HCT116 (cell line): ENCODE measurements at regions not wholly inside any gene's neighbourhood (a gene's known extent, or its start where the extent isn't known, plus 50 kb on each side); places are given as distances from the start of the nearest gene placed in this dataset.

Source experiments
- ATAC-seq: fragments of 200-7000 bp; cut with Tn5 transposase; 2 replicates; pipeline ENCODE4 v1.9.1; 2020; ENCODE audit warnings: mild to moderate bottlenecking, moderate library complexity
- BruUV-seq: library from RNA; stranded (reverse); fragments of 400-500 nt; replicated peaks from 2 replicates; lab custom pipeline; 2021; lab: Mats Ljungman, UMichigan
- CTCF ChIA-PET: fragments of 300-600 bp; sonication (Branson Sonifier 250); formaldehyde crosslinking; loops from one replicate; lab custom pipeline; 2021; ENCODE audit warnings: antibody characterized with exemption; lab: Charles Lee
- POLR2A ChIA-PET: fragments of 300-600, 350-600 bp; sonication (Branson Sonifier 250); formaldehyde crosslinking; loops from one replicate; lab custom pipeline; 2021; ENCODE audit warnings: antibody characterized with exemption; lab: Charles Lee
- RAD21 ChIA-PET, 2 experiments: fragments of 300-600 bp; sonication (Branson Sonifier 250); formaldehyde crosslinking; loops; one replicate each; lab custom pipeline; 2023; ENCODE audit warnings: low total read pairs in 2 of 2; ENCODE audit not compliant: uncharacterized antibody in 2 of 2, unreplicated experiment in 2 of 2, low non-redundant PET in 1 of 2; lab: Charles Lee
- DNase-seq: peaks from one replicate; pipeline ENCODE4 v3.0.0-alpha.2; 2010; ENCODE audit warnings: low read depth, low spot score
- H2AFZ ChIP-seq: fragments of 200-600 bp; shearing (Covaris generic), sonication (generic); 2 replicates; pipeline ENCODE4 v1.6.1; 2017; ENCODE audit warnings: low read depth, mixed run types, mixed read lengths, antibody characterized with exemption, low read length; ENCODE audit not compliant: poor library complexity, severe bottlenecking
- H3K27ac ChIP-seq: 2 replicates; pipeline ENCODE4 v1.5.1; 2012; ENCODE audit warnings: low read depth, low read length
- H3K27me3 ChIP-seq: fragments of 200-600 bp; sonication (generic); 2 replicates; pipeline ENCODE4 v1.6.1; 2016; ENCODE audit warnings: mixed run types, low read length, mixed read lengths; ENCODE audit not compliant: insufficient read depth
- H3K36me3 ChIP-seq, 2 experiments: fragments of 200-500 bp in 1 of 2; fragments of 200-600 bp in 1 of 2; sonication (Bioruptor generic) in 1 of 2; sonication (generic) in 1 of 2; 2 replicates each; pipeline versions ENCODE4 v1.5.1 to v1.6.1; 2014 to 2016; ENCODE audit warnings: low read length in 2 of 2, inconsistent platforms in 1 of 2, mixed read lengths in 1 of 2, mixed run types in 1 of 2; ENCODE audit not compliant: insufficient read depth in 2 of 2, control insufficient read depth in 1 of 2
- H3K4me1 ChIP-seq, 2 experiments: fragments of 200-600 bp in 1 of 2; sonication (generic) in 1 of 2; 2 replicates each; pipeline versions ENCODE4 v1.5.1 to v1.6.1; 2012 to 2017; ENCODE audit warnings: low read length in 2 of 2, inconsistent platforms in 1 of 2, mild to moderate bottlenecking in 1 of 2, mixed read lengths in 1 of 2, mixed run types in 1 of 2, moderate library complexity in 1 of 2; ENCODE audit not compliant: insufficient read depth in 2 of 2, control insufficient read depth in 1 of 2
- H3K4me2 ChIP-seq: fragments of 200-600 bp; sonication (generic); 2 replicates; pipeline ENCODE4 v1.6.1; 2017; ENCODE audit warnings: mixed run types, low read length, mixed read lengths
- H3K4me3 ChIP-seq, 2 experiments: fragments of 200-600 bp in 1 of 2; sonication (generic) in 1 of 2; replicated peaks in 1 of 2; 2 replicates each; pipeline ENCODE4 v1.5.1; 2011 to 2016; ENCODE audit warnings: low read length in 2 of 2, control low read depth in 1 of 2, low read depth in 1 of 2, mild to moderate bottlenecking in 1 of 2, mixed read lengths in 1 of 2, mixed run types in 1 of 2
- H3K79me2 ChIP-seq: fragments of 200-600 bp; sonication (generic); 2 replicates; pipeline ENCODE4 v1.6.1; 2017; ENCODE audit warnings: mild to moderate bottlenecking, mixed run types, low read length, moderate library complexity, mixed read lengths; ENCODE audit not compliant: insufficient read depth
- H3K9ac ChIP-seq: fragments of 200-600 bp; sonication (generic); 2 replicates; pipeline ENCODE4 v1.6.1; 2016; ENCODE audit warnings: low read length, mixed read lengths
- H3K9me2 ChIP-seq: fragments of 200-600 bp; sonication (generic), shearing (Covaris generic); 2 replicates; pipeline ENCODE4 v1.6.1; 2017; ENCODE audit warnings: mixed run types, mild to moderate bottlenecking, moderate library complexity; ENCODE audit not compliant: insufficient read depth
- H3K9me3 ChIP-seq, 2 experiments: fragments of 200-500 bp in 1 of 2; fragments of 200-600 bp in 1 of 2; sonication (Bioruptor generic) in 1 of 2; sonication (generic) in 1 of 2; 2 replicates each; pipeline ENCODE4 v1.6.1; 2014 to 2017; ENCODE audit warnings: low read length in 2 of 2, mixed read lengths in 2 of 2, inconsistent platforms in 1 of 2, low read depth in 1 of 2, mild to moderate bottlenecking in 1 of 2, mixed run types in 1 of 2, moderate library complexity in 1 of 2; ENCODE audit not compliant: control insufficient read depth in 1 of 2, insufficient read depth in 1 of 2
- H4K20me1 ChIP-seq: fragments of 200-600 bp; sonication (generic), shearing (Covaris generic); 2 replicates; pipeline ENCODE4 v1.6.1; 2017; ENCODE audit warnings: mixed run types, mild to moderate bottlenecking, moderate library complexity; ENCODE audit not compliant: insufficient read depth
- CEBPB ChIP-seq: IDR thresholded peaks from 2 replicates; pipeline ENCODE4 v1.6.1; 2012; ENCODE audit warnings: low read depth
- EGR1 ChIP-seq: IDR thresholded peaks from 2 replicates; pipeline ENCODE4 v1.6.1; 2012; ENCODE audit warnings: low read depth
- ELF1 ChIP-seq: IDR thresholded peaks from 2 replicates; pipeline ENCODE4 v1.6.1; 2012; ENCODE audit warnings: low read depth, borderline replicate concordance
- EZH2 ChIP-seq: fragments of 200-600 bp; sonication (generic); IDR thresholded peaks from 2 replicates; pipeline ENCODE4 v1.6.1; 2017; ENCODE audit warnings: antibody characterized with exemption, mixed run types
- FOSL1 ChIP-seq: IDR thresholded peaks from 2 replicates; pipeline ENCODE4 v1.6.1; 2012; ENCODE audit warnings: low read depth
- POLR2A ChIP-seq: IDR thresholded peaks from 2 replicates; pipeline ENCODE4 v1.7.0; 2011; ENCODE audit warnings: borderline replicate concordance; ENCODE audit not compliant: insufficient read depth, insufficient read length; ENCODE audit errors: extremely low read depth
- SP1 ChIP-seq: IDR thresholded peaks from 2 replicates; pipeline ENCODE4 v1.6.1; 2012; ENCODE audit warnings: low read depth
- YY1 ChIP-seq: IDR thresholded peaks from 2 replicates; pipeline ENCODE4 v1.6.1; 2011; ENCODE audit warnings: low read length, low read depth, moderate library complexity, mild to moderate bottlenecking; ENCODE audit not compliant: insufficient replicate concordance; ENCODE audit errors: extremely low read depth
- ZFX ChIP-seq: fragments of 450-650 bp; IDR thresholded peaks from 2 replicates; pipeline ENCODE4 v1.6.1; 2017
- ZNF274 ChIP-seq: fragments of 200-500 bp; sonication (Bioruptor generic); IDR thresholded peaks from 2 replicates; pipeline ENCODE4 v1.6.1; 2014; ENCODE audit warnings: mild to moderate bottlenecking, low read depth, low read length, inconsistent platforms
- intact Hi-C: fragments of 100-400 bp; cut with micrococcal nuclease; formaldehyde crosslinking; loops from 2 replicates; pipeline ENCODE4 v1.10.0; 2022
- TF ChIP-seq, protein P1 (sequence below): IDR thresholded peaks from 2 replicates; pipeline ENCODE4 v1.6.1; 2011; ENCODE audit warnings: mild to moderate bottlenecking, low read length, moderate library complexity; ENCODE audit not compliant: insufficient replicate concordance; ENCODE audit errors: extremely low read depth
- TF ChIP-seq, protein P2 (sequence below): IDR thresholded peaks from 2 replicates; pipeline ENCODE4 v1.6.1; 2012; ENCODE audit warnings: low read depth

DNA sequence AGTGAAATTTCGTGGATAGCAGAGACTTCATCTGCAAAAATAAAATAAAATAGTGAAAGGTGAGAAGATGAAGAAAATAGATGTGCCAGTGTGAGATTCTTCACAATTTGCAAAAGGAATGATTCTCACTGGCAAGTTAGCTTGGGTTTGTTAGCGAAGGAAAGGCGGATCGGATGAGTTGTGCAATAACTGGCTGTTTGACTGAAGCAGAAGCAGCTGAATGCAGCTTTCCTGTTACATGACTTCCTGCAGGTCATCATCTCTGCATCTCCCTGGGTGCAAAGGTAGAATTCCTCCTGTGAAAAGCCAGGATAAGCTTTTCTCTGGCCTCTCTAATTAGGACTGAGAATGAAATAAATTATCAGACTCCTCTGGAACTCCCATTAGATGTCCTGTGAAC lies 263.1 kb upstream of the CHRM3 start:
- TF ChIP-seq EGR1 (no peak), FOSL1 (no peak), ZNF274 (no peak), CEBPB (no peak), EZH2 (no peak), ELF1 (no peak), SP1 (no peak), ZFX (no peak), YY1 (no peak), POLR2A (no peak)
- TF ChIP-seq, protein P1, sequence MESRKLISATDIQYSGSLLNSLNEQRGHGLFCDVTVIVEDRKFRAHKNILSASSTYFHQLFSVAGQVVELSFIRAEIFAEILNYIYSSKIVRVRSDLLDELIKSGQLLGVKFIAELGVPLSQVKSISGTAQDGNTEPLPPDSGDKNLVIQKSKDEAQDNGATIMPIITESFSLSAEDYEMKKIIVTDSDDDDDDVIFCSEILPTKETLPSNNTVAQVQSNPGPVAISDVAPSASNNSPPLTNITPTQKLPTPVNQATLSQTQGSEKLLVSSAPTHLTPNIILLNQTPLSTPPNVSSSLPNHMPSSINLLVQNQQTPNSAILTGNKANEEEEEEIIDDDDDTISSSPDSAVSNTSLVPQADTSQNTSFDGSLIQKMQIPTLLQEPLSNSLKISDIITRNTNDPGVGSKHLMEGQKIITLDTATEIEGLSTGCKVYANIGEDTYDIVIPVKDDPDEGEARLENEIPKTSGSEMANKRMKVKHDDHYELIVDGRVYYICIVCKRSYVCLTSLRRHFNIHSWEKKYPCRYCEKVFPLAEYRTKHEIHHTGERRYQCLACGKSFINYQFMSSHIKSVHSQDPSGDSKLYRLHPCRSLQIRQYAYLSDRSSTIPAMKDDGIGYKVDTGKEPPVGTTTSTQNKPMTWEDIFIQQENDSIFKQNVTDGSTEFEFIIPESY, result no peak
- TF ChIP-seq, protein P2, sequence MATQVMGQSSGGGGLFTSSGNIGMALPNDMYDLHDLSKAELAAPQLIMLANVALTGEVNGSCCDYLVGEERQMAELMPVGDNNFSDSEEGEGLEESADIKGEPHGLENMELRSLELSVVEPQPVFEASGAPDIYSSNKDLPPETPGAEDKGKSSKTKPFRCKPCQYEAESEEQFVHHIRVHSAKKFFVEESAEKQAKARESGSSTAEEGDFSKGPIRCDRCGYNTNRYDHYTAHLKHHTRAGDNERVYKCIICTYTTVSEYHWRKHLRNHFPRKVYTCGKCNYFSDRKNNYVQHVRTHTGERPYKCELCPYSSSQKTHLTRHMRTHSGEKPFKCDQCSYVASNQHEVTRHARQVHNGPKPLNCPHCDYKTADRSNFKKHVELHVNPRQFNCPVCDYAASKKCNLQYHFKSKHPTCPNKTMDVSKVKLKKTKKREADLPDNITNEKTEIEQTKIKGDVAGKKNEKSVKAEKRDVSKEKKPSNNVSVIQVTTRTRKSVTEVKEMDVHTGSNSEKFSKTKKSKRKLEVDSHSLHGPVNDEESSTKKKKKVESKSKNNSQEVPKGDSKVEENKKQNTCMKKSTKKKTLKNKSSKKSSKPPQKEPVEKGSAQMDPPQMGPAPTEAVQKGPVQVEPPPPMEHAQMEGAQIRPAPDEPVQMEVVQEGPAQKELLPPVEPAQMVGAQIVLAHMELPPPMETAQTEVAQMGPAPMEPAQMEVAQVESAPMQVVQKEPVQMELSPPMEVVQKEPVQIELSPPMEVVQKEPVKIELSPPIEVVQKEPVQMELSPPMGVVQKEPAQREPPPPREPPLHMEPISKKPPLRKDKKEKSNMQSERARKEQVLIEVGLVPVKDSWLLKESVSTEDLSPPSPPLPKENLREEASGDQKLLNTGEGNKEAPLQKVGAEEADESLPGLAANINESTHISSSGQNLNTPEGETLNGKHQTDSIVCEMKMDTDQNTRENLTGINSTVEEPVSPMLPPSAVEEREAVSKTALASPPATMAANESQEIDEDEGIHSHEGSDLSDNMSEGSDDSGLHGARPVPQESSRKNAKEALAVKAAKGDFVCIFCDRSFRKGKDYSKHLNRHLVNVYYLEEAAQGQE, result no peak
- POLR2A ChIA-PET, result no interaction called here

More for the DNA sequence above, 263.1 kb upstream of the CHRM3 start:
- Histone ChIP-seq H3K4me2 (no peak overlapping the region), H3K9me2 (no peaks in the 10 kb centered on the region), H3K79me2 (no peaks in the 10 kb centered on the region), H3K9ac (no peak overlapping the region), H3K36me3 (no peaks in the 10 kb centered on the region), H3K4me3 (no peak overlapping the region), H3K4me1 (no peaks in the 10 kb centered on the region), H3K9me3 (peaks cover 6 to 8% of the 10 kb centered on the region in 2 experiments; a peak in 3 of 4 replicates), H3K27ac (no peak overlapping the region), H4K20me1 (no peaks in the 10 kb centered on the region), H2AFZ (no peak overlapping the region), H3K27me3 (no peaks in the 10 kb centered on the region)
- intact Hi-C loops, result no loop called here
- RAD21 ChIA-PET, result no interaction called here
- CTCF ChIA-PET, result no interaction called here
- ATAC-seq (no peak), DNase-seq (no peak)
- BruUV-seq, result no TSS peak
